ENCODE measurements at regions not wholly inside any gene's neighbourhood (a gene's known extent, or its start where the extent isn't known, plus 50 kb on each side); places are given as distances from the start of the nearest gene placed in this dataset.
"Not testable (repeated sequence)": the region's sequence is repeated elsewhere in the genome, so short reads cannot be mapped to it uniquely, and the experiment has no call there.

- H3K4me3 ChIP-seq; H3K27ac ChIP-seq; DNase-seq (ENCODE audit: low spot score): not testable (repeated sequence)
Observed at GRCh38 chr13:111757094-111757493, 309.9 kb upstream of the SOX1 start.

- not testable (repeated sequence) for DNase-seq (ENCODE audit: low spot score); H3K27ac ChIP-seq; H3K4me3 ChIP-seq
Observed at GRCh38 chr13:111757618-111758017, 309.3 kb upstream of the SOX1 start.

DNA sequence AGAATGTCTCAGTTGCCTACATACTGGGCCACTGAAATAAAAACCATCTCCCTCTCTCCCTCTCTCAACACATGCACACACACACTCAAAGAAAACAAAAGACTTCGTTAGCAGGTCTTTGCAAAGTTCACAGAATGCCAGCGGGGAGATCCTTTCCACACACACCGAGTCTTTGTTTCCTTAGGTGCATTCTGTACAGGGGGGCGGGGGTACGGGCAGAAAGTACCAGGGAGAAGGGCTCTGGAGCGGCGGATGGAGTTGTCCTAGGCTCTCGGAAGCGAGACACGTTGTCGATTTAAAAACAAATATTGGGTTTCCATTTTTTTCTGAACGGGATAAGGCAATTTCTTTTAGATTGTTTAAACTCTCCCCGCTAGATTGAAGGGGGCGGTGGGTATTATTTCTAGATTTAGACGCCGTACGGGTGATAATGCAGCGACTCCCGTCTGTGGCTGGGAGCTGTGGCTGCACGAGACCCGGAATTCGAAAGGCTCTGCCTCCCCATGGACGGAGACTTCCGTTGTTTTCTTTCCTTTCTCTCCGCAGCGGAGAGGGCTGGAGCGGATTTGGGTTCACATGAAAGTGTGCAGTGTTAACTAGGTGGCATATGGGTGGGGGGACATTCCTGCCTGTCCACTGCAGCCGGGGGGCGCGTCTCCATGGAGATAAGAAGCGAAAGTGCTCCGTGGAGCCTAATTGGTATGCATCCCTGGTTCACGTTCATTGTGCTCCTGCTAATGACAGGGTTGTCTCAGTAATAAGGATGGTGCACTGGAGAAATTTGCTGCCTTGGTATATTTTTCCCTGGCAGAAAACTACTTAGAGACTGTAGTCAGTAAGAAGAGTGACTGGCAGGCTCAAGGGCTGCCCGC, 303.7 kb upstream of the SOX1 start:
- not testable (repeated sequence) for H3K27ac ChIP-seq; DNase-seq (ENCODE audit: low spot score); H3K4me3 ChIP-seq

DNA sequence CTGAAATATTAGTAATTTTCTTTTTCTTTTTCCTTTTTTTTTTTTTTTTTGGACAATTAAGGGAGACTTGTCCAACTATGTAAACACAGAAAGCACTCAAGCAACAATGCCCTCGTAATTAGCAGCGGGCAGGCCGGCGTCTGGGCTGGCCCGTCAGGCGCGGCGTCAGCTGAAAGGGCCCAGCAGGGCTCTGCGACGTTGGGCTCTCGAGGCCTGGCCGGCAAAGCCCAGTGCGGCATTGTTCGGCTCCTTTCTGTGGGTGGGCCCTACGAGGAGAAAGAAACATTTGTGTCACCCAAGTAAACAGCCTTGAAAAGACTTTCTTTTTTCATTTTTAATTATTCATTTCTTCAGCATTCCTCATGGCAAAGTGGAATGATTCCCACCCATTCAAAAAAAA, 302.4 kb upstream of the SOX1 start:
- not testable (repeated sequence) for DNase-seq (ENCODE audit: low spot score); H3K4me3 ChIP-seq; H3K27ac ChIP-seq

GRCh38 chr13:111764996-111765395, 302.0 kb upstream of the SOX1 start:
- H3K27ac ChIP-seq; DNase-seq (ENCODE audit: low spot score); H3K4me3 ChIP-seq: not testable (repeated sequence)

- not testable (repeated sequence) for H3K4me3 ChIP-seq; H3K27ac ChIP-seq; DNase-seq (ENCODE audit: low spot score)
Observed at GRCh38 chr13:111775718-111776117, 291.2 kb upstream of the SOX1 start.

GRCh38 chr13:111777351-111777750, 289.6 kb upstream of the SOX1 start:
- H3K4me3 ChIP-seq; H3K27ac ChIP-seq; DNase-seq (ENCODE audit: low spot score): not testable (repeated sequence)

GRCh38 chr13:111781395-111781794, 285.6 kb upstream of the SOX1 start:
- not testable (repeated sequence) for DNase-seq (ENCODE audit: low spot score); H3K27ac ChIP-seq; H3K4me3 ChIP-seq

- not testable (repeated sequence) for DNase-seq (ENCODE audit: low spot score); H3K4me3 ChIP-seq; H3K27ac ChIP-seq
Observed at GRCh38 chr13:111787321-111787720, 279.6 kb upstream of the SOX1 start.

GRCh38 chr13:111789011-111789410, 277.9 kb upstream of the SOX1 start:
- TF ChIP-seq CTCF (IDR thresholded peaks at IDR 0.05): no peak

DNA sequence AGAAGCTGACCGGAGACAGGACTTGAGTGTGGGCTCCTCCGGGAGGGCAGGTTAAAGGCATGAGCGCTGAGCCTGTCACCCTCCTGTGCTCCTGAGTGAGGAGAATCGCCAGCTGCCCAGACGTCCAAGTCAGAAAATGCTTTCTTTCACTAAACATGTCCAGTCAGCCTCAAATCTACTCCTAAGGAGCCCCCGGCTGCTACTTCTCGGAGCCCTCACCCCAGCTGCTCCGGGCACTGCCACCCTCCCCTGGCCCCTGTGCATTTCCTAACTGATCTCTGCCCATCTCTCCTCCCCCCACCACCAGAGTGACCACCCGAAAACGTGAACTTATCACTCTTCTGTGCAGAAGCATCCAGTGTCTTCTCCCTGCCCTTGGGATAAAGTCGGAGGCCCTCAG, 277.5 kb upstream of the SOX1 start:
- no peak overlapping the region for H3K27ac ChIP-seq
- no peak for TF ChIP-seq CTCF (IDR thresholded peaks at IDR 0.05)
- DNase-seq (ENCODE audit: low spot score): peak; percentile 38
- no peak overlapping the region for H3K4me3 ChIP-seq

More at GRCh38 chr13:111789011-111789410, 277.9 kb upstream of the SOX1 start:
- Histone ChIP-seq H3K4me3 (no peak overlapping the region), H3K27ac (no peak overlapping the region)
- DNase-seq (ENCODE audit: low spot score): no peak

DNA sequence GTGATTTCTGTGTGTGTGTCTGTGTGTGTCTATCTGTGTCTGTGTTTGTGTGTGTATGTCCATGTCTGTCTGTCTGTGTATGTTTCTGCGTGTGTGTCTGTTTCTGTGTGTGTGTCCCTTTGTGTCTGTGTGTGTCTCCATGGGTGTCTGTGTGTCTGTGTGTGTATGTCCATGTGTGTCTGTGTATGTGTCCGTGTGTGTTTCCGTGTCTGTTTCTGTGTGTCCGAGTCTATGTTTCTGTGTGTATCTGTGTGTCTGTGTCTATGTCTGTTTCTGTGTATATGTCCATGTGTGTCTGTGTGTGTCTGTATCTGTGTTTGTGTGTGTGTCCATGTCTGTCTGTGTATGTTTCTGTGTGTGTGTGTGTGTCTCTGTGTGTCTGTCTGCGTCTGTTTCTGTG, 276.3 kb upstream of the SOX1 start:
- Histone ChIP-seq H3K27ac (no peak overlapping the region), H3K4me3 (no peak overlapping the region)
- peak; percentile 33 for DNase-seq (ENCODE audit: low spot score)
- no peak for TF ChIP-seq CTCF (IDR thresholded peaks at IDR 0.05)
